ENCODE measurements at regions not wholly inside any gene's neighbourhood (a gene's known extent, or its start where the extent isn't known, plus 50 kb on each side); places are given as distances from the start of the nearest gene placed in this dataset.

- peak; percentile 73 for DNase-seq
Measured at GRCh38 chr1:30191154-30191702, 532.2 kb downstream of the MATN1 start.

GRCh38 chr1:30190511-30191153 lies 532.8 kb downstream of the MATN1 start:
- DNase-seq, result no peak

- DNase-seq, result no peak
Measured at GRCh38 chr1:30189818-30190500, 533.4 kb downstream of the MATN1 start.

GRCh38 chr1:30188999-30189398 lies 534.4 kb downstream of the MATN1 start:
- no peak for DNase-seq

GRCh38 chr1:30188329-30188728 lies 535.1 kb downstream of the MATN1 start:
- no peak for DNase-seq

DNA sequence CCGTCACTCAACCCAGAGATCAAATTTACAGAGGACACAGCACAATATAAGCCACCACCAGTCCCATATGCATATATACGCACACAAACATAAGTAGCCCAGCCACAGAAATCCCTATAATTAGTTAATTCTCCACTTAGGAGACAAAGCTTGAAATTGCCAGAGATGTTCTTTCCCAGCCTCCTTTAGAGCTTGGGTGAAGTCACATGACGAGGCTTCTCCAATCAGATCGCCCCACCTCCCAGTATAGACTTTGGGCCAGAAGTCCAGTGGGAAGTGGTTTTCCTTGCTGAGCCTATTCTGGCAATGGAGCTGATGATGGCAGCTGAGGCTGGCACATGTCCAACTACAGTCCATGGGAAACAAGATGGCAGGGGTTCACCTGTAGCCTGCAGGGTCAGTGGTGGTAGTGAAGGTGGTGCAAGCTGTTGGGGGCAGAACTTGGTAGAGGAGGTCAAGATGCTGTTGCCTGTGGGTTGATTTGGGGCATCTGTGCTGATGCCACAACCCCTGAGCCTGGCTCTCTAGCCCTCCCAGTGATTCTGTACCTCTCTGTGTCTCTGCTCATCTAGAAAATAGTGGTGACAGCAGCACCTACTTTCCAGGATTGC lies 535.9 kb downstream of the MATN1 start:
- DNase-seq, result no peak

- no peak for DNase-seq
Measured at GRCh38 chr1:30186586-30186985, 536.8 kb downstream of the MATN1 start.

- no peak for DNase-seq
Measured at GRCh38 chr1:30185809-30186208, 537.6 kb downstream of the MATN1 start.

DNA sequence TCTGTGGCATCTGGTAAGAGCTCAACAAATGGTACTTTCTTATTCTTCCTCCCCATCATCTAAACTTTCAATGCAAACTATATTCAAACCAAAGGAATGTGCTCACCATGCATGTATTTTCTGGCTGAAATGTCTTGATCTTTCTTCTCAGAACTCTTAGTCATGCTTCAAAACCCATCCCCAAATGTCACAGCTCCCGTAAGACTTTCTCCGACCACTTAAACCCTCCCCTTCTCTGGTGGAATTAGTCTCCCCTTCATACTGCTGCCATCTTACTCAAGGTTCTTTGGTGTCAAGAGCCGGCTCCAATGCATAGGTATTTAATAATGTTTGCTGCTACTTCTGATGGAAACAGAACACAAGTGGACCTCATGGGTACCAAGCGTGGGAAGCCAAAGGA lies 538.1 kb downstream of the MATN1 start:
- no peak for DNase-seq

- no peak for DNase-seq
Measured at GRCh38 chr1:30184393-30185141, 538.8 kb downstream of the MATN1 start.

DNA sequence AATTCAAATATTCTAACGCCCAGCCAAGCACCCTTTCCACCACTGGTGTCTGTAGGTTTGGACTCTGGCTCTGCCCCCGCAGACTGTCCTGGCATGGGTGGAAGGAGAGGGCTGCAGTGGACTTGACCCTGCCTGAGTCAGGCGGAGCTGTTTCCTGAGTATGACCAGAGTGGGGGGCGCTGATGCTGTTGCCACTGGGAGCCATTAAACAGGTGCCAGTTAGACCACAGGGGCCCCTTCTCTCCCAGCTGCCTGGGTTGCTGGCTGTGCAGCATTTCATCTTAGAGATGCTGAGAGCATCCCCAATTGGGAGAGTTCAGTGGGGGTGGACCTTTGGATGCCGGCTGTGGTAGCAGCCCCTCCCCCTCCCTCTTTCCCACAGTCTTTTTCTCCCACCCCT lies 539.5 kb downstream of the MATN1 start:
- no peak for DNase-seq

GRCh38 chr1:30183006-30183405 lies 540.4 kb downstream of the MATN1 start:
- DNase-seq, result no peak

DNA sequence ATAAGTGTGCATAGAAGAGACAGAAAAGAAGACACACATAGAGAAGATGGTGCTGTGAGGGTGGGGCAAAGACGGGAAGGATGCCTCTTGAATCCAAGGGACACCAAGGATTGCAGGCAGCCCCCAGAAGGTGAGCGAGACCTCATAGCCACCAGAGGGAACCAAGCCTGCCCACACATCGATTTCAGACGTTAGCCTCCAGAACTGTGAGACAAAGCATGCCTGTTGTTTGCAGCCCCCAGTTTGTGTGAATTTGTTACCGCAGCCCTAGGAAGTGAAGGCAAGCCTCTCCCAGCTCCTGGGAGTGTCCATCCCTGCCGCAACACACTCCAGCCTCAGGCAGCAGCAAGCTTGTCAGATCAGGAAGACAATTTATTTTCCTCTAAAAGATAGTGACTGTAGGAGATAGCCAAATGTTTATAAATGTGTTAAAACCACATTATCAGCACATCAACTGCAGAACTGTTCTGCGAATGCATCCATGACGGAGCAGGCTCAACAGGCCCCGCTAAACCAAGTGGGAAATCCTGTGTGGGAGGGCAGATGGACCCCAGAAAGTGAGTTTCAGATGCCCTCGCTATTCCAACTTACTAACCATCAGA lies 543.3 kb downstream of the MATN1 start:
- no peak for DNase-seq

- DNase-seq, result no peak
Measured at GRCh38 chr1:30176477-30176876, 546.9 kb downstream of the MATN1 start.

DNA sequence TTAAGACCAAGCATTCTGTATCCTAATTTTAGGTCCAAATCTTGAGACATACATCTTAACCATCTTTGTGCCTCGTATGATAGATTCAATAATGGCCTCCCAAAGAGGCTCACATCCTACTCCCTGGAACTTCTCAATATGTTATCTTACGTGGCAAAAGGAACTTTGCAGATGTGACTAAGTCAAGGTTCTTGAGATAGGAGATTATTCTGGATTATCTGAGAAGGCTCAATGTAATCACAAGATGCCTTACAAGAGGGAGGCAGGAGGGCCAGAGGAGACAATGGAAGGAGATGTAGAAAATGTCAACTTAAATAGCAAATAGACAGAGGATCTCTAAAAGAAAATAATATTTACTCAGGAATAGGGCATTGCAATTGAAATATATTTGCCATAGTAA lies 548.9 kb downstream of the MATN1 start:
- DNase-seq, result no peak

DNA sequence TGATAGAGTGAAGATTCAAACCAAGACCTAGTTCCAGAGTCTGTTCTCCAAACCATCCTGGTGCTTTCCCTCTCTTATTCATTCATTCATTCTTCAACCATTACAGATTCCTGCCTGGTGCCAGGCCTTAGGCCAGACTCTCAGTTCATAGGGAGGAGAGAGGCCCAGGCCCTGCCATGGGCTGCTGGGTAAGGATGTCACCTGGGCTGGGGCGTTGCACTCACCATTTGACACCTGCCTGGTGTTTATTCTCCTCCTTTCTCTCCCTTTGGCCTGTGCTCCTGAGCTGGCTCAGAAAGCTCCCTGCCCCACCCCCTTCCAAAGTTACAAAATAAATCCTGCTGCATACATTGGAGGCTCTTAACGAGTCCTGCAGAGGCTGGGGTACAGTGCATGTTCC lies 549.8 kb downstream of the MATN1 start:
- DNase-seq, result no peak

GRCh38 chr1:30172757-30173156 lies 550.6 kb downstream of the MATN1 start:
- no peak for DNase-seq

GRCh38 chr1:30172299-30172694 lies 551.1 kb downstream of the MATN1 start:
- no peak for DNase-seq

DNA sequence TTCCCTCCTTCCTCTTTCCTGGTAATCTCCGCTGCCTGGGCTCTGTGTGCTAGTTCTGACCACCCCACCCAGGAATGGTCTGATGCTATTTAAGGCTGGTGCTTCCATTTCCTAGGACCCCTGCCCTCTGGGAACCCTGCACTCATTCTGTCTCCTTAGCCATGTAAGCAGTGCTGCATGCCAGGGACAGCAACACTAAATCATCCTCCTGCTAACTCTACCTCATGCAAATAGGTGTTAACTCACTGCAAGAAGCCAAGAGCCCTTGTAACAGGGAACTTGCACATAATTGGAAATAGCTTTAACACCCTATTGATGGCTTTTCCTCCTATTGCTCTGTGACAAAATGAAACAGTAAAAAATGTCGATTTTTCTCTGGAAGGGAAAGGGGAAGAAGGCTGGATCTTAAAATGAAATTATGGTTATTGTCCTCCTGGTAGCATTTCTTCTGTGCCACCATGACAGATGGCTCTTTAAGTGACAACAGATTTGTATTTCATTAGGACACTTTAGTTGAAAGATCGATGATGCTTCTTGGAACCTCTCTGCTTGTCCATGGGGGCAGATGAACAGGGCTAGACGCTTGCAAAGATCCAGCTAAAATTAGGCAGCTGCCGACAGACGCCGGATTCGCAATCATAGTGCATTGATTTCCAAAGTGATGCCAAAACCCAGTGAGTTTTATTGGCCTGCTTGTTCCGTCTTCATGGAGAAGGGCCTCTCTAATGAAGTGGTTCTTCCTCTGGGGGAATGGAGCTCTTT lies 551.7 kb downstream of the MATN1 start:
- no peak for DNase-seq

GRCh38 chr1:30169269-30169668 lies 554.1 kb downstream of the MATN1 start:
- DNase-seq, result no peak

DNA sequence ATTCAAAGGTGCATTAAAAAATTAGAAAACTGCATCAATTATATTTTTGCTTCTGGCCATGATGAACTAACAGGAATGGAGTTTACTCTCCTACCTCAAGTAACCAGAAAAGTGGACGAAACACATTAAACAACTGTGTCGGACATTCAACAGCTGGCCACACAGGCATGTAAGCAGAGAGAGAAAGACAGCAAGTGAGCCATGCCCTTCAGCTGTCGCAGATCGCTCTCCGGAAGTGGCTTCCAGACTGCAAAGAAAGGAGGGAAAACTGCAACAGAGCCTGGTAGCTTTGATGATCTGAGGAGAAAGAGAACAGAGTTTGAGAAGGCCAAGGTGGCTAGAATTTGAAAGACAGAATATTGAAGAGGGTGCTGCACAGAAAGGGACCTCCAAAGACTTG lies 557.2 kb downstream of the MATN1 start:
- no peak for DNase-seq

- DNase-seq, result no peak
Measured at GRCh38 chr1:30165116-30165515, 558.3 kb downstream of the MATN1 start.
